K562 (cell line): ENCODE measurements at regions not wholly inside any gene's neighbourhood (a gene's known extent, or its start where the extent isn't known, plus 50 kb on each side); places are given as distances from the start of the nearest gene placed in this dataset.

ENCODE experiments used
- ATAC-seq: fragments of 200-7000 bp; cut with Tn5 transposase; 3 replicates; pipeline ENCODE4 v1.9.1; 2020; ENCODE audit warnings: moderate library complexity
- BruUV-seq: library from RNA; stranded (reverse); fragments of 400-500 nt; replicated peaks from 2 replicates; lab custom pipeline; 2021; lab: Mats Ljungman, UMichigan
- CTCF ChIA-PET: fragments of 300-600 bp; formaldehyde crosslinking; extraction: SDS; loops from one replicate; lab custom pipeline; 2021; ENCODE audit warnings: low intra/inter-chr PET ratio; lab: Yijun Ruan, JAX
- POLR2A ChIA-PET: fragments of 300-600, 350-650 bp; sonication (Branson Sonifier 250); formaldehyde crosslinking; extraction: SDS; loops from one replicate; lab custom pipeline; 2021; ENCODE audit warnings: antibody characterized with exemption, inconsistent platforms; lab: Yijun Ruan, JAX
- DNase-seq, 4 experiments: peaks; one replicate each; pipeline versions ENCODE4 v3.0.0 to v3.0.0-alpha.2; 2011 to 2018; ENCODE audit warnings: low spot score in 3 of 4, mixed read lengths in 3 of 4; ENCODE audit errors: extremely low read depth in 1 of 4
- FAIRE-seq: peaks from 2 replicates; lab custom pipeline; 2011; peaks lifted over from hg19 to GRCh38; lab: Jason Lieb, UNC
- H2AFZ ChIP-seq: 2 replicates; pipeline ENCODE4 v1.6.0; 2011; ENCODE audit warnings: low read depth, low read length, control low read depth, inconsistent platforms
- H3K27ac ChIP-seq: fragments of 200-600 bp; 3 replicates; pipeline ENCODE4 v1.8.0; 2011; ENCODE audit warnings: low read depth, mild to moderate bottlenecking, control low read depth, inconsistent platforms, low read length, moderate library complexity, mixed read lengths; ENCODE audit errors: extremely low read depth
- H3K27me3 ChIP-seq, 2 experiments: fragments of 300-600 bp in 1 of 2; 2 replicates in 1 of 2; 3 replicates in 1 of 2; pipeline versions ENCODE4 v1.6.0 to v1.8.0; 2011; ENCODE audit warnings: inconsistent platforms in 2 of 2, low read length in 2 of 2, mild to moderate bottlenecking in 1 of 2, mixed read lengths in 1 of 2, moderate library complexity in 1 of 2; ENCODE audit not compliant: control insufficient read depth in 2 of 2, insufficient read depth in 2 of 2
- H3K36me3 ChIP-seq: fragments of 300-600 bp; 3 replicates; pipeline ENCODE4 v1.8.0; 2011; ENCODE audit warnings: mild to moderate bottlenecking, low read length, inconsistent platforms; ENCODE audit not compliant: control insufficient read depth, insufficient read depth
- H3K4me1 ChIP-seq, 2 experiments: fragments of 200-600 bp in 1 of 2; replicated peaks in 1 of 2; 2 replicates in 1 of 2; 3 replicates in 1 of 2; pipeline versions ENCODE4 v1.5.1 to v1.8.0; 2011; ENCODE audit warnings: inconsistent platforms in 2 of 2, low read length in 2 of 2, mild to moderate bottlenecking in 1 of 2, mixed read lengths in 1 of 2, moderate library complexity in 1 of 2; ENCODE audit not compliant: control insufficient read depth in 2 of 2, insufficient read depth in 2 of 2
- H3K4me2 ChIP-seq: 2 replicates; pipeline ENCODE4 v1.6.1; 2011; ENCODE audit warnings: low read length, control low read depth, inconsistent platforms, mixed read lengths; ENCODE audit not compliant: insufficient read depth
- H3K4me3 ChIP-seq: fragments of 200-600 bp; sonication (generic), shearing (Covaris generic); 2 replicates; pipeline ENCODE4 v1.5.1; 2016; ENCODE audit warnings: control low read depth, inconsistent platforms
- H3K79me2 ChIP-seq: fragments of 200-600 bp; 3 replicates; pipeline ENCODE4 v1.8.0; 2011; ENCODE audit warnings: low read length, inconsistent platforms; ENCODE audit not compliant: control insufficient read depth, insufficient read depth
- H3K9ac ChIP-seq, 2 experiments: 2 replicates each; pipeline versions ENCODE4 v1.6.0 to v1.6.1; 2011; ENCODE audit warnings: low read depth in 2 of 2, low read length in 2 of 2, control low read depth in 1 of 2, inconsistent platforms in 1 of 2, mild to moderate bottlenecking in 1 of 2, mixed read lengths in 1 of 2; ENCODE audit not compliant: insufficient read depth in 1 of 2
- H3K9me1 ChIP-seq: one replicate; pipeline ENCODE4 v1.6.0; 2011; ENCODE audit warnings: inconsistent platforms, mild to moderate bottlenecking, low read length, moderate library complexity; ENCODE audit not compliant: control insufficient read depth, insufficient read depth
- H3K9me3 ChIP-seq: replicated peaks from 2 replicates; pipeline ENCODE4 v1.5.1; 2011; ENCODE audit warnings: low read depth, low read length, inconsistent platforms; ENCODE audit not compliant: control insufficient read depth, insufficient read depth
- H4K20me1 ChIP-seq: replicated peaks from 2 replicates; pipeline ENCODE4 v1.6.1; 2011; ENCODE audit warnings: low read length, inconsistent platforms, mixed read lengths; ENCODE audit not compliant: control insufficient read depth, insufficient read depth
- BRD9 ChIP-seq: fragments of 450-650 bp; IDR thresholded peaks from 2 replicates; pipeline ENCODE4 v1.6.1; 2018; ENCODE audit warnings: low read depth; ENCODE audit not compliant: partially characterized antibody
- CBX2 ChIP-seq: fragments of 200-600 bp; sonication (generic); IDR thresholded peaks from one replicate; pipeline ENCODE4 v1.6.1; 2012; ENCODE audit warnings: mild to moderate bottlenecking, low read length, inconsistent platforms; ENCODE audit not compliant: insufficient read depth, poor library complexity, severe bottlenecking
- EHMT2 ChIP-seq: fragments of 450-650 bp; IDR thresholded peaks from 2 replicates; pipeline ENCODE4 v1.6.1; 2018; ENCODE audit warnings: antibody characterized with exemption
- ELK1 ChIP-seq: sonication (generic); formaldehyde crosslinking; IDR thresholded peaks from 2 replicates; pipeline ENCODE4 v1.8.1; 2022; ENCODE audit warnings: missing genetic modification reagents
- KDM5B ChIP-seq: fragments of 200-600 bp; sonication (generic); IDR thresholded peaks from 2 replicates; pipeline ENCODE4 v1.6.1; 2012; ENCODE audit warnings: low read depth, mild to moderate bottlenecking, moderate library complexity, low read length, control low read depth, inconsistent platforms; ENCODE audit not compliant: insufficient replicate concordance
- MBD2 ChIP-seq: sonication (generic); IDR thresholded peaks from 2 replicates; pipeline ENCODE4 v1.6.1; 2016; ENCODE audit warnings: low read depth, borderline replicate concordance
- MEIS2 ChIP-seq: fragments of 450-650 bp; IDR thresholded peaks from 2 replicates; pipeline ENCODE4 v1.6.1; 2014; ENCODE audit warnings: mild to moderate bottlenecking; ENCODE audit not compliant: partially characterized antibody
- MTA1 ChIP-seq: fragments of 450-650 bp; IDR thresholded peaks from 2 replicates; pipeline ENCODE4 v1.6.1; 2017; ENCODE audit warnings: borderline replicate concordance
- NBN ChIP-seq: fragments of 450-650 bp; IDR thresholded peaks from 2 replicates; pipeline ENCODE4 v1.6.1; 2016; ENCODE audit warnings: low read depth, mild to moderate bottlenecking
- RBM34 ChIP-seq: fragments of 200-400 bp; formaldehyde crosslinking; IDR thresholded peaks from 2 replicates; pipeline ENCODE4 v1.6.1; 2018; ENCODE audit warnings: low read length, borderline replicate concordance; ENCODE audit not compliant: insufficient read depth
- ZNF436 ChIP-seq: fragments of 250-450, 450-650 bp; sonication (Bioruptor Pico); formaldehyde crosslinking; IDR thresholded peaks from 2 replicates; pipeline ENCODE4 v1.7.0; 2020; ENCODE audit warnings: mild to moderate bottlenecking
- ZNF76 ChIP-seq: fragments of 250-450 bp; sonication (Bioruptor Pico); IDR thresholded peaks from 2 replicates; pipeline ENCODE4 v1.4.0; 2020; ENCODE audit warnings: mild to moderate bottlenecking, moderate library complexity, borderline replicate concordance
- in situ Hi-C: fragments of 300-500 bp; cut with MboI; formaldehyde crosslinking; loops from 4 replicates; pipeline ENCODE4 v1.15.0; 2018; ENCODE audit warnings: inconsistent platforms, mixed read lengths
- intact Hi-C: fragments of 100-400 bp; cut with micrococcal nuclease; formaldehyde crosslinking; loops from 2 replicates; pipeline ENCODE4 v1.14.2; 2022

- H3K79me2 ChIP-seq: no peaks in the 10 kb centered on the region
- no peaks in the 10 kb centered on the region for H3K36me3 ChIP-seq
- H4K20me1 ChIP-seq: no peaks in the 10 kb centered on the region
- H3K4me2 ChIP-seq: no peak overlapping the region
- DNase-seq: no peak
- H3K27ac ChIP-seq: no peak overlapping the region
- H3K4me3 ChIP-seq: no peak overlapping the region
- H3K9me1 ChIP-seq: no peaks in the 10 kb centered on the region
- H3K27me3 ChIP-seq: no peaks in the 10 kb centered on the region
- FAIRE-seq: no peak
- H3K9ac ChIP-seq: no peak overlapping the region
- ChIA-PET POLR2A (no interaction called here), CTCF (no interaction called here)
- intact Hi-C loops: no loop called here
- in situ Hi-C loops: no loop called here
- no peak overlapping the region for H2AFZ ChIP-seq
- no peak for ATAC-seq
- TF ChIP-seq KDM5B (no peak), ZNF76 (CRISPR knock-in tag) (no peak), MEIS2 (no peak), MBD2 (no peak), ZNF436 (CRISPR knock-in tag) (no peak), ELK1 (CRISPR knock-in tag) (no peak), EHMT2 (no peak), RBM34 (no peak), BRD9 (no peak), CBX2 (no peak), NBN (no peak), MTA1 (no peak)
- H3K9me3 ChIP-seq: no peaks in the 10 kb centered on the region
- BruUV-seq: no TSS peak
- H3K4me1 ChIP-seq: no peaks in the 10 kb centered on the region
These were observed 1016.7 kb upstream of the LCORL start for GRCh38 chr4:19038231-19038630.
